Peyer's patch (tissue), 4 donors: ENCODE measurements at regions not wholly inside any gene's neighbourhood (a gene's known extent, or its start where the extent isn't known, plus 50 kb on each side); places are given as distances from the start of the nearest gene placed in this dataset.

Experiments
- CTCF ChIP-seq, 6 experiments: fragments of 450-650 bp in 4 of 6; fragments of 200-600 bp in 2 of 6; sonication (generic) in 1 of 6; IDR thresholded peaks; one replicate each; pipeline ENCODE4 v1.5.1; 2017 to 2019; ENCODE audit warnings: antibody characterized with exemption in 6 of 6, mild to moderate bottlenecking in 3 of 6, moderate library complexity in 1 of 6
- POLR2A ChIP-seq, 2 donors: fragments of 450-650 bp; IDR thresholded peaks; one replicate each; pipeline ENCODE4 v1.5.1; 2017; ENCODE audit warnings: antibody characterized with exemption in 2 of 2, mild to moderate bottlenecking in 2 of 2, moderate library complexity in 2 of 2

GRCh38 chr9:31677877-31678276 lies 706.6 kb upstream of the ACO1 start:
- TF ChIP-seq POLR2A (IDR thresholded peaks at IDR 0.05), result no peak
- no peak for TF ChIP-seq CTCF (IDR thresholded peaks at IDR 0.05)
